Fibroblast of the aortic adventitia (primary cell): ENCODE measurements at regions not wholly inside any gene's neighbourhood (a gene's known extent, or its start where the extent isn't known, plus 50 kb on each side); places are given as distances from the start of the nearest gene placed in this dataset.
A peak's percentile ranks its signal among the peaks of the same experiment; 100 is the strongest.
"Not testable (repeated sequence)": the region's sequence is repeated elsewhere in the genome, so short reads cannot be mapped to it uniquely, and the experiment has no call there.

Experiments
- DNase-seq: peaks from one replicate; pipeline ENCODE4 v3.0.0-alpha.2; 2010; ENCODE audit warnings: low read depth
- H3K4me3 ChIP-seq: 2 replicates; pipeline ENCODE4 v1.5.1; 2011; ENCODE audit warnings: low read depth, mild to moderate bottlenecking, control low read depth, low read length, moderate library complexity
- TF ChIP-seq, protein P1 (sequence below): IDR thresholded peaks from 2 replicates; pipeline ENCODE4 v1.5.1; 2011; ENCODE audit warnings: mild to moderate bottlenecking, low read length, control low read depth, inconsistent platforms; ENCODE audit not compliant: insufficient read depth

DNA sequence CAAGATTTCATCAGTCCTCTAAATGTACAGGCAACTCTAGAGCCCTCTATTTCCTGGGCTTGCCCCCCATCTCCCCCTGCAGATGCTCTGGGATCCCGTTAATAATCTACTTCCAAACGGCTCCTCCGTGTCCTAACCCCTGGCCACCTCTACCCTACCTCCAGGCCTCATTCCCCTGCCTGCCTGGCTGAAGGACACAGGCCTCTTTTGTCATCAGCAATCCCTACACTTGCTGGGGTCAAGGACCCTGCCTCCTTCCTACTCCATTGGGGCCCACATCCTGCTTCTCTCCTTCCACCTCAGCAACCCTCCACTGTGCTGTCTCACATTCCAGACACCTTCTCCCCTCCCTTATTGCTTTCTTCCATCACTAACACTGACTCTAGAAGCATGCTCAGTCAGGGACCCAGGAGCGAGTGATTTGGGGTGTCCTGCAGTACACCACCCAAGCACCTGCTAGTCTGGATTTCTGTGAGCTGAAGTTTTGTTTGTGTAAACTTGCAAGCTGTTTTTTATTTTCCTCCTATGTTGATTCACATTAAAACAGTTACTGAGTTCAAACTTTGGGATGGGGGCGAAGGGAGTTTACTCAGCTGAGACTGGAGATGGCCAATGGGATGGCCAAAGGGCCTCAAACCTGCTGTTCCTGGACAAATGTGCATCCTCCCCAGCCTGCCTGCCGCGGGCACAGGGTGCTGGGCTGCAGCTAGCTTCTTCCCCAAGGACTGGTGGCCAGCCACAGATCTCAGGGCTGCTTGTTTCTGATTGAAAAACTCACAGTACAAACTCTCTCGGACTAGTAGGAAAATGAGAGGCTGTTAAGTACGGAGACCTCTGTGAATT lies 314.7 kb downstream of the FOXO1 start:
- TF ChIP-seq, protein P1, sequence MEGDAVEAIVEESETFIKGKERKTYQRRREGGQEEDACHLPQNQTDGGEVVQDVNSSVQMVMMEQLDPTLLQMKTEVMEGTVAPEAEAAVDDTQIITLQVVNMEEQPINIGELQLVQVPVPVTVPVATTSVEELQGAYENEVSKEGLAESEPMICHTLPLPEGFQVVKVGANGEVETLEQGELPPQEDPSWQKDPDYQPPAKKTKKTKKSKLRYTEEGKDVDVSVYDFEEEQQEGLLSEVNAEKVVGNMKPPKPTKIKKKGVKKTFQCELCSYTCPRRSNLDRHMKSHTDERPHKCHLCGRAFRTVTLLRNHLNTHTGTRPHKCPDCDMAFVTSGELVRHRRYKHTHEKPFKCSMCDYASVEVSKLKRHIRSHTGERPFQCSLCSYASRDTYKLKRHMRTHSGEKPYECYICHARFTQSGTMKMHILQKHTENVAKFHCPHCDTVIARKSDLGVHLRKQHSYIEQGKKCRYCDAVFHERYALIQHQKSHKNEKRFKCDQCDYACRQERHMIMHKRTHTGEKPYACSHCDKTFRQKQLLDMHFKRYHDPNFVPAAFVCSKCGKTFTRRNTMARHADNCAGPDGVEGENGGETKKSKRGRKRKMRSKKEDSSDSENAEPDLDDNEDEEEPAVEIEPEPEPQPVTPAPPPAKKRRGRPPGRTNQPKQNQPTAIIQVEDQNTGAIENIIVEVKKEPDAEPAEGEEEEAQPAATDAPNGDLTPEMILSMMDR: no peak
- no peak for DNase-seq

DNA sequence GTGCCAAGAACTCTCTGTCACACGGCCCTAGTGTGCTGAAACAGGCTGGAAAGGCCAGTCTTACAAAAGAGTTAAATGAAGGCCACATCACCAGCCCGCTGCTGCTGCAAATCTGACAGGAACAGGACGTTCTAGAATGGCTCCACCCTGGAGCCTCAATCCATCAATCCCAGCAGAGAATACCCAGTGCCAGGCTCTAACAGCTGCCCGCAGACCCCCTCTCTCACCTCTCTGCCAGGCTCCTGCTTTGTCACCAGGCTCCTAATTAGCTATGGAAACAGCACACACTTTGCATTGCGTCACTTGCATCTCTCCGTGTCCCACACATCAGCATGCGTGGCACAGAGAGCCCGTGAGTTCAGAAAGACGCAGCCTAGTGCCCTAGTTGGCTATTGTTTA lies 314.1 kb downstream of the FOXO1 start:
- peak; percentile 27 for DNase-seq
- TF ChIP-seq, protein P1: no peak
- H3K4me3 ChIP-seq: no peak overlapping the region

More for the DNA sequence above, 314.7 kb downstream of the FOXO1 start:
- no peak overlapping the region for H3K4me3 ChIP-seq

GRCh38 chr13:40352802-40353562 lies 313.5 kb downstream of the FOXO1 start:
- H3K4me3 ChIP-seq: no peak overlapping the region
- TF ChIP-seq, protein P1: no peak
- DNase-seq: peak; percentile 45

DNA sequence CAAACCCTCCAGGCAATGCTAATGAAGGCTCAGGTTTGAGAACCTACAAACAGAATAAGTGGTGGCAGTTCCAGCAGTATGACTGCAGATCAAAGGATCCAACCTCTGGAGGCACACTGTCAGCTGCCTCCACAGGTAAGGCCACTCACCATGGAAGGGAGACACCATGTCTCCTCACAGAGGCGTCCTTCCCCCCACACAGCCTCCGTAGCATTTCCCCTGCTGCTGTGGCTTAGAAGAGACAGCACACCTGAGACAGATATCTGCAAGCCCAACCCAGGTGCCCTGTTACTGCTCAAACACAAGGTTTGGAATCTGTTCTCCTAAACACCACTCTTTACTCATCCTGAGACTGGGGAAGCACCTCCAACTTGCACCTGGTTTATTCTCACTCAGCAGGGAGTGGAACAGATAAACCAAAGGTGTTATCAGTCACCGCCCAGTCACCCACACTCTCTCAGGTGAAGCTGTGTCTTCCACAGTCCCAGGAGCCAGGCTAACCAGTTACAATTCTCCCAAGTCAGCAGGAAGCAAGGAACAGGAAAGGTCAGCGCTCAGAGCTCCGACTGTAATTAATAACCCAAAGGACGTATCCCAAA lies 311.2 kb downstream of the FOXO1 start:
- DNase-seq: no peak
- no peak overlapping the region for H3K4me3 ChIP-seq
- TF ChIP-seq, protein P1: no peak

- DNase-seq: no peak
Observed at GRCh38 chr13:40356011-40356410, 310.4 kb downstream of the FOXO1 start.

DNA sequence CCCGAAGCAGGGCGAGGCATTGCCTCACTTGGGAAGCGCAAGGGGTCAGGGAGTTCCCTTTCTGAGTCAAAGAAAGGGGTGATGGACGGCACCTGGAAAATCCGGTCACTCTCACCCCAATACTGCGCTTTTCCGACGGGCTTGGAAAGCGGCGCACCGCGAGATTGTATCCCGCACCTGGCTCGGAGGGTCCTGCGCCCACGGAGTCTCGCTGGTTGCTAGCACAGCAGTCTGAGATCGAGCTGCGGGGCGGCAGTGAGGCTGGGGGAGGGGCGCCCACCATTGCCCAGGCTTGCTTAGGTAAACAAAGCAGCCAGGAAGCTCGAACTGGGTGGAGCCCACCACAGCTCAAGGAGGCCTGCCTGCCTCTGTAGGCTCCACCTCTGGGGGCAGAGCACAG lies 310.0 kb downstream of the FOXO1 start:
- DNase-seq, H3K4me3 ChIP-seq: not testable (repeated sequence)

More at GRCh38 chr13:40356011-40356410, 310.4 kb downstream of the FOXO1 start:
- H3K4me3 ChIP-seq: no peak overlapping the region
- TF ChIP-seq, protein P1: no peak

DNA sequence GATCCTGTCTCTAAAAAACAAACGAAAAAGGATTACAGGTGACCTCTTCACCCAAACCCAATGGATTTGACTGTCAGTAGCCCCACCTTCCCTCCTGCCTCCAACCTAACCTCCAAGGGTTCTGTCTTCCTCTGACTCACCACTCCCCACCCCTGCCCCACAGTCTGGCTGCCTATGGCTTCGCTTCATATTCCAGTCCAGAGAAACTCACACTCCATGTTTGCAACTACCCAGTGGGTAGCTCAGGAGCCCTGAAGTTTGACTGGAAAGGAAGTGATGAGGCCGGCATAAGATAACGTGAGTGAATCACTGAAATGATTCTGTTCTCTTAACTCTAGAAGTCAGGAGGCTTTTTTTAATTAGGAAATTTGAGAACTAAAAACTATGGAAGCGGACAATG lies 303.9 kb downstream of the FOXO1 start:
- TF ChIP-seq, protein P1: no peak
- no peak for DNase-seq
- no peak overlapping the region for H3K4me3 ChIP-seq
